Neural cell (in vitro differentiated cells): ENCODE measurements at regions not wholly inside any gene's neighbourhood (a gene's known extent, or its start where the extent isn't known, plus 50 kb on each side); places are given as distances from the start of the nearest gene placed in this dataset.

Source experiments
- H2AFZ ChIP-seq: fragments of 200-600, 300-800 bp; sonication (generic), shearing (Covaris generic); 2 replicates; pipeline ENCODE4 v1.6.0; 2014; ENCODE audit warnings: low read depth, mild to moderate bottlenecking, antibody characterized with exemption, low read length, moderate library complexity
- H3F3A ChIP-seq: fragments of 200-600 bp; shearing (Covaris generic); 2 replicates; pipeline ENCODE4 v1.6.1; 2016; ENCODE audit warnings: mild to moderate bottlenecking, moderate library complexity, mixed read lengths, antibody characterized with exemption, low read length; ENCODE audit not compliant: insufficient read depth, poor library complexity, severe bottlenecking
- H3K27ac ChIP-seq: fragments of 200-600, 300-800 bp; sonication (generic), shearing (Covaris generic); 2 replicates; pipeline ENCODE4 v1.5.1; 2014; ENCODE audit warnings: mild to moderate bottlenecking, low read length, moderate library complexity
- H3K27me3 ChIP-seq: fragments of 300-800, 200-600 bp; sonication (generic), shearing (Covaris generic); 2 replicates; pipeline ENCODE4 v1.6.0; 2014; ENCODE audit warnings: mild to moderate bottlenecking, low read depth, low read length, moderate library complexity; ENCODE audit not compliant: insufficient read depth
- H3K36me3 ChIP-seq: fragments of 300-800, 200-600 bp; sonication (generic), shearing (Covaris generic); 2 replicates; pipeline ENCODE4 v1.5.1; 2014; ENCODE audit warnings: mild to moderate bottlenecking, antibody characterized with exemption, low read length, moderate library complexity; ENCODE audit not compliant: insufficient read depth
- H3K4me2 ChIP-seq: fragments of 300-800, 200-600 bp; sonication (generic), shearing (Covaris generic); 2 replicates; pipeline ENCODE4 v1.6.0; 2014; ENCODE audit warnings: mild to moderate bottlenecking, low read length
- H3K4me3 ChIP-seq: fragments of 300-800, 200-600 bp; sonication (generic), shearing (Covaris generic); 2 replicates; pipeline ENCODE4 v1.5.1; 2014; ENCODE audit warnings: mild to moderate bottlenecking, low read length, moderate library complexity
- H3K79me2 ChIP-seq: fragments of 200-600 bp; shearing (Covaris generic); replicated peaks from 2 replicates; pipeline ENCODE4 v1.6.0; 2014; ENCODE audit warnings: mild to moderate bottlenecking, low read length, moderate library complexity; ENCODE audit not compliant: insufficient read depth
- H3K9ac ChIP-seq: fragments of 300-800, 200-600 bp; sonication (generic), shearing (Covaris generic); 2 replicates; pipeline ENCODE4 v1.6.1; 2016; ENCODE audit warnings: mild to moderate bottlenecking, low read length, mixed read lengths
- H3K9me2 ChIP-seq: fragments of 200-600 bp; shearing (Covaris generic); 2 replicates; pipeline ENCODE4 v1.6.1; 2016; ENCODE audit warnings: mild to moderate bottlenecking, low read length, mixed read lengths; ENCODE audit not compliant: insufficient read depth
- H3K9me3 ChIP-seq: fragments of 200-600, 300-800 bp; sonication (generic), shearing (Covaris generic); 2 replicates; pipeline ENCODE4 v1.6.1; 2016; ENCODE audit warnings: mild to moderate bottlenecking, mixed run types, low read length, moderate library complexity, mixed read lengths
- H4K20me1 ChIP-seq: fragments of 200-600 bp; shearing (Covaris generic); 2 replicates; pipeline ENCODE4 v1.6.1; 2016; ENCODE audit warnings: mild to moderate bottlenecking, mixed run types; ENCODE audit not compliant: insufficient read depth
- EP300 ChIP-seq: fragments of 450-650 bp; conservative IDR thresholded peaks from 2 replicates; pipeline ENCODE4 v1.6.1; 2014; ENCODE audit warnings: antibody characterized with exemption, mild to moderate bottlenecking, moderate library complexity; ENCODE audit not compliant: poor library complexity, severe bottlenecking
- EZH2 ChIP-seq: fragments of 200-600, 300-800 bp; shearing (Covaris generic), sonication (generic); IDR thresholded peaks from 2 replicates; pipeline ENCODE4 v1.6.1; 2014; ENCODE audit warnings: antibody characterized with exemption, low read length, borderline replicate concordance, mild to moderate bottlenecking; ENCODE audit not compliant: insufficient read depth, poor library complexity, severe bottlenecking
- MXI1 ChIP-seq: fragments of 450-650 bp; conservative IDR thresholded peaks from 2 replicates; pipeline ENCODE4 v1.6.1; 2014; ENCODE audit warnings: antibody characterized with exemption, mild to moderate bottlenecking; ENCODE audit not compliant: poor library complexity, severe bottlenecking
- POLR2AphosphoS5 ChIP-seq: IDR thresholded peaks from 2 replicates; pipeline ENCODE4 v1.6.1; 2012
- RAD21 ChIP-seq: fragments of 450-650 bp; conservative IDR thresholded peaks from 2 replicates; pipeline ENCODE4 v1.6.1; 2014; ENCODE audit warnings: antibody characterized with exemption, mild to moderate bottlenecking, moderate library complexity
- SMC3 ChIP-seq: fragments of 450-650 bp; conservative IDR thresholded peaks from 2 replicates; pipeline ENCODE4 v1.6.1; 2014; ENCODE audit warnings: antibody characterized with exemption, mild to moderate bottlenecking, moderate library complexity; ENCODE audit not compliant: poor library complexity
- TAF1 ChIP-seq: IDR thresholded peaks from 2 replicates; pipeline ENCODE4 v1.6.1; 2012; ENCODE audit warnings: low read depth
- TF ChIP-seq, protein P1 (sequence below): fragments of 450-650 bp; IDR thresholded peaks from 2 replicates; pipeline ENCODE4 v1.5.1; 2014; ENCODE audit warnings: antibody characterized with exemption, mild to moderate bottlenecking, moderate library complexity; ENCODE audit not compliant: poor library complexity, severe bottlenecking
- TF ChIP-seq, protein P2 (sequence below): IDR thresholded peaks from 2 replicates; pipeline ENCODE4 v1.6.1; 2012; ENCODE audit warnings: borderline replicate concordance

DNA sequence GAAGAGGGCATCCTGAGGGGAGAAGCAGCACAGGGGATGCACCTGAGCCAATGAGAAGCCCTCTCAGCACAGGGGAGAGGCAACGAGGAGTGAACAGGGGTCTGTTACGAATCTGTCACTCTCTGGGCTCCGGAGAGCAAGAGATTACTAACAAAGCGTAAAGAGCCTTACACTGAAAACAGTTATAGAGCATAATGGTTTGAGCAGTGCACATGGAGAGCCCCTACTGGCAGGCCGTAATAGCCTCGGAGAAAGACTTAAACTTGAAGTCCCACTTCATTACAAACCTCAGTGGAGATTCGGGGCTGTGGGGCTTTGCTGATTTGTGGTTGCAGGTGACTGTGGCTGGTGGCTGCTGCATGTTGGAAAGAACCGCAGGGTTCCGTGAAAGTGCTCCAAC lies 271.5 kb upstream of the TMC3 start:
- Histone ChIP-seq H3K79me2 (no peaks in the 10 kb centered on the region), H3K9me3 (no peaks in the 10 kb centered on the region), H3K36me3 (no peaks in the 10 kb centered on the region)

DNA sequence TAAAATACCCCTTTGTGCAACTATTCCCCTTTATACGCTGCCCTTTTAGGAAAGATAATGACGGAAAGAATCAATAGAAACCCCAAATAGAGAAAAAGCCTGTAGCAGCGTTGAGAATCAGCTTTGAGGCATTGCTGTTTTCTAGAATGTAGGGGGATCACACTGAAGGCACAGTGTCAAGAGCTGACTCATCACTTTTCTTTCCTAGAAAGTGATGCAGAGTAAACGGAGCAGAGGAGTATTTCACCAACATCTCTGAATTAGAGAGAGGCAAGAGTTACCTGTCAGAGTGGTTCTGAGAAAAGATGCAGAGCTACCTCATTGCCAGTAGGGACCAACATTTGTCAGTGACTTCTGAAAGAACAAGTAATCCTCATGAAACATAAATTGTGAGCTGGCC lies 269.8 kb upstream of the TMC3 start:
- no peak overlapping the region for H2AFZ ChIP-seq
- no peak overlapping the region for H3K27ac ChIP-seq
- TF ChIP-seq, protein P1, sequence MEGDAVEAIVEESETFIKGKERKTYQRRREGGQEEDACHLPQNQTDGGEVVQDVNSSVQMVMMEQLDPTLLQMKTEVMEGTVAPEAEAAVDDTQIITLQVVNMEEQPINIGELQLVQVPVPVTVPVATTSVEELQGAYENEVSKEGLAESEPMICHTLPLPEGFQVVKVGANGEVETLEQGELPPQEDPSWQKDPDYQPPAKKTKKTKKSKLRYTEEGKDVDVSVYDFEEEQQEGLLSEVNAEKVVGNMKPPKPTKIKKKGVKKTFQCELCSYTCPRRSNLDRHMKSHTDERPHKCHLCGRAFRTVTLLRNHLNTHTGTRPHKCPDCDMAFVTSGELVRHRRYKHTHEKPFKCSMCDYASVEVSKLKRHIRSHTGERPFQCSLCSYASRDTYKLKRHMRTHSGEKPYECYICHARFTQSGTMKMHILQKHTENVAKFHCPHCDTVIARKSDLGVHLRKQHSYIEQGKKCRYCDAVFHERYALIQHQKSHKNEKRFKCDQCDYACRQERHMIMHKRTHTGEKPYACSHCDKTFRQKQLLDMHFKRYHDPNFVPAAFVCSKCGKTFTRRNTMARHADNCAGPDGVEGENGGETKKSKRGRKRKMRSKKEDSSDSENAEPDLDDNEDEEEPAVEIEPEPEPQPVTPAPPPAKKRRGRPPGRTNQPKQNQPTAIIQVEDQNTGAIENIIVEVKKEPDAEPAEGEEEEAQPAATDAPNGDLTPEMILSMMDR = no peak
- TF ChIP-seq TAF1 (no peak), MXI1 (no peak), EP300 (no peak), POLR2AphosphoS5 (no peak), EZH2 (no peak), SMC3 (no peak), RAD21 (no peak)
- TF ChIP-seq, protein P2, sequence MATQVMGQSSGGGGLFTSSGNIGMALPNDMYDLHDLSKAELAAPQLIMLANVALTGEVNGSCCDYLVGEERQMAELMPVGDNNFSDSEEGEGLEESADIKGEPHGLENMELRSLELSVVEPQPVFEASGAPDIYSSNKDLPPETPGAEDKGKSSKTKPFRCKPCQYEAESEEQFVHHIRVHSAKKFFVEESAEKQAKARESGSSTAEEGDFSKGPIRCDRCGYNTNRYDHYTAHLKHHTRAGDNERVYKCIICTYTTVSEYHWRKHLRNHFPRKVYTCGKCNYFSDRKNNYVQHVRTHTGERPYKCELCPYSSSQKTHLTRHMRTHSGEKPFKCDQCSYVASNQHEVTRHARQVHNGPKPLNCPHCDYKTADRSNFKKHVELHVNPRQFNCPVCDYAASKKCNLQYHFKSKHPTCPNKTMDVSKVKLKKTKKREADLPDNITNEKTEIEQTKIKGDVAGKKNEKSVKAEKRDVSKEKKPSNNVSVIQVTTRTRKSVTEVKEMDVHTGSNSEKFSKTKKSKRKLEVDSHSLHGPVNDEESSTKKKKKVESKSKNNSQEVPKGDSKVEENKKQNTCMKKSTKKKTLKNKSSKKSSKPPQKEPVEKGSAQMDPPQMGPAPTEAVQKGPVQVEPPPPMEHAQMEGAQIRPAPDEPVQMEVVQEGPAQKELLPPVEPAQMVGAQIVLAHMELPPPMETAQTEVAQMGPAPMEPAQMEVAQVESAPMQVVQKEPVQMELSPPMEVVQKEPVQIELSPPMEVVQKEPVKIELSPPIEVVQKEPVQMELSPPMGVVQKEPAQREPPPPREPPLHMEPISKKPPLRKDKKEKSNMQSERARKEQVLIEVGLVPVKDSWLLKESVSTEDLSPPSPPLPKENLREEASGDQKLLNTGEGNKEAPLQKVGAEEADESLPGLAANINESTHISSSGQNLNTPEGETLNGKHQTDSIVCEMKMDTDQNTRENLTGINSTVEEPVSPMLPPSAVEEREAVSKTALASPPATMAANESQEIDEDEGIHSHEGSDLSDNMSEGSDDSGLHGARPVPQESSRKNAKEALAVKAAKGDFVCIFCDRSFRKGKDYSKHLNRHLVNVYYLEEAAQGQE = no peak

More for the DNA sequence above, 271.5 kb upstream of the TMC3 start:
- H3K4me2 ChIP-seq = no peak overlapping the region
- H2AFZ ChIP-seq = no peak overlapping the region
- no peaks in the 10 kb centered on the region for H3F3A ChIP-seq
- no peak overlapping the region for H3K4me3 ChIP-seq
- no peaks in the 10 kb centered on the region for H3K27me3 ChIP-seq
- TF ChIP-seq SMC3 (no peak), RAD21 (no peak), TAF1 (no peak)
- no peaks in the 10 kb centered on the region for H3K9me2 ChIP-seq
- no peaks in the 10 kb centered on the region for H4K20me1 ChIP-seq
- no peak overlapping the region for H3K9ac ChIP-seq
- H3K27ac ChIP-seq = no peak overlapping the region

More for the DNA sequence above, 269.8 kb upstream of the TMC3 start:
- Histone ChIP-seq H3K36me3 (no peaks in the 10 kb centered on the region), H3K9ac (no peak overlapping the region), H3F3A (no peaks in the 10 kb centered on the region), H4K20me1 (no peaks in the 10 kb centered on the region), H3K4me2 (no peak overlapping the region), H3K27me3 (no peaks in the 10 kb centered on the region), H3K4me3 (no peak overlapping the region), H3K9me2 (no peaks in the 10 kb centered on the region), H3K79me2 (no peaks in the 10 kb centered on the region), H3K9me3 (no peaks in the 10 kb centered on the region)
